CD4-positive, CD25-positive, alpha-beta regulatory T cell (primary cell): ENCODE measurements at regions not wholly inside any gene's neighbourhood (a gene's known extent, or its start where the extent isn't known, plus 50 kb on each side); places are given as distances from the start of the nearest gene placed in this dataset.

Experiments
- ATAC-seq, 2 donors: fragments of 150-1000 bp; cut with Tn5 transposase; one replicate each; pipeline ENCODE4 v1.10.0; 2021; ENCODE audit warnings: low read depth in 2 of 2, moderate number of reproducible peaks in 2 of 2, moderate library complexity in 1 of 2
- DNase-seq, 3 donors: peaks; one replicate each; pipeline versions ENCODE4 v3.0.0 to v3.0.0-alpha.2; 2012 to 2022; ENCODE audit warnings: mixed read lengths in 1 of 3
- H3K27ac ChIP-seq: one replicate; pipeline ENCODE4 v1.7.0; 2013; ENCODE audit warnings: mild to moderate bottlenecking, low read length; ENCODE audit not compliant: insufficient read depth, poor library complexity, severe bottlenecking
- H3K27me3 ChIP-seq: one replicate; pipeline ENCODE4 v1.7.0; 2013; ENCODE audit warnings: low read length; ENCODE audit not compliant: control insufficient read depth, insufficient read depth
- H3K36me3 ChIP-seq: one replicate; pipeline ENCODE4 v1.7.0; 2013; ENCODE audit warnings: mild to moderate bottlenecking, low read length, moderate library complexity; ENCODE audit not compliant: control insufficient read depth, insufficient read depth
- H3K4me1 ChIP-seq: 2 replicates; pipeline ENCODE4 v1.7.0; 2013; ENCODE audit warnings: mild to moderate bottlenecking, low read length; ENCODE audit not compliant: insufficient read depth, control insufficient read depth, poor library complexity, severe bottlenecking
- H3K4me3 ChIP-seq: one replicate; pipeline ENCODE4 v1.7.0; 2013; ENCODE audit warnings: low read depth, mild to moderate bottlenecking, low read length, moderate library complexity
- H3K9me3 ChIP-seq, 2 experiments: 1 replicate in 1 of 2; 2 replicates in 1 of 2; pipeline ENCODE4 v1.7.0; 2013; ENCODE audit warnings: low read length in 2 of 2, mild to moderate bottlenecking in 1 of 2, moderate library complexity in 1 of 2; ENCODE audit not compliant: control insufficient read depth in 2 of 2
- H3K27ac Mint-ChIP-seq, 3 donors: one replicate each; pipeline ENCODE4 v1.8.0; 2020 to 2022; ENCODE audit warnings: mild to moderate bottlenecking in 3 of 3, mixed read lengths in 3 of 3, moderate library complexity in 2 of 3
- H3K27me3 Mint-ChIP-seq: one replicate; pipeline ENCODE4 v1.8.0; 2022; ENCODE audit warnings: mild to moderate bottlenecking, mixed read lengths
- H3K36me3 Mint-ChIP-seq: one replicate; pipeline ENCODE4 v1.8.0; 2020; ENCODE audit warnings: mixed read lengths
- H3K4me1 Mint-ChIP-seq, 4 donors: one replicate each; pipeline ENCODE4 v1.8.0; 2020 to 2022; ENCODE audit warnings: mixed read lengths in 4 of 4, mild to moderate bottlenecking in 1 of 4
- H3K4me3 Mint-ChIP-seq, 4 donors: one replicate each; pipeline ENCODE4 v1.8.0; 2020 to 2022; ENCODE audit warnings: mild to moderate bottlenecking in 4 of 4, mixed read lengths in 4 of 4, moderate library complexity in 3 of 4
- H3K9me3 Mint-ChIP-seq, 7 donors: one replicate each; pipeline ENCODE4 v1.8.0; 2020 to 2022; ENCODE audit warnings: mixed read lengths in 7 of 7, mild to moderate bottlenecking in 3 of 7, moderate library complexity in 2 of 7

- Mint-ChIP-seq H3K4me3 (no peak overlapping the region), H3K36me3 (no peaks in the 10 kb centered on the region), H3K4me1 (no peaks in the 10 kb centered on the region), H3K27me3 (no peaks in the 10 kb centered on the region), H3K9me3 (peaks cover 0 to 10% (median 1%) of the 10 kb centered on the region in 7 donors), H3K27ac (no peak overlapping the region)
- H3K27me3 ChIP-seq, result no peaks in the 10 kb centered on the region
- peak in 1 of 3 donors; percentile 54 for DNase-seq
- H3K27ac ChIP-seq, result no peak overlapping the region
- H3K4me3 ChIP-seq, result no peak overlapping the region
- ATAC-seq, result no peak
- H3K9me3 ChIP-seq, result no peaks in the 10 kb centered on the region
- H3K4me1 ChIP-seq, result no peaks in the 10 kb centered on the region
- no peaks in the 10 kb centered on the region for H3K36me3 ChIP-seq
Measured at GRCh38 chr4:64158648-64159326, 250.5 kb downstream of the TECRL start.

- Histone ChIP-seq H3K4me3 (no peak overlapping the region), H3K4me1 (no peaks in the 10 kb centered on the region), H3K27ac (no peak overlapping the region), H3K36me3 (no peaks in the 10 kb centered on the region), H3K9me3 (no peaks in the 10 kb centered on the region), H3K27me3 (no peaks in the 10 kb centered on the region)
- DNase-seq (no peak), ATAC-seq (no peak)
- H3K4me3 Mint-ChIP-seq, result no peak overlapping the region
- no peaks in the 10 kb centered on the region for H3K4me1 Mint-ChIP-seq
- no peak overlapping the region for H3K27ac Mint-ChIP-seq
- no peaks in the 10 kb centered on the region for H3K36me3 Mint-ChIP-seq
- peaks cover 0 to 9% (median 1%) of the 10 kb centered on the region in 7 donors for H3K9me3 Mint-ChIP-seq
- H3K27me3 Mint-ChIP-seq, result no peaks in the 10 kb centered on the region
Measured at GRCh38 chr4:64157397-64157796, 251.9 kb downstream of the TECRL start.

GRCh38 chr4:64156253-64156652 is 253.0 kb downstream of the TECRL start:
- Mint-ChIP-seq H3K36me3 (no peaks in the 10 kb centered on the region), H3K27me3 (no peaks in the 10 kb centered on the region), H3K27ac (no peak overlapping the region), H3K9me3 (peaks cover 0 to 13% (median 1%) of the 10 kb centered on the region in 7 donors), H3K4me1 (no peaks in the 10 kb centered on the region), H3K4me3 (no peak overlapping the region)
- no peaks in the 10 kb centered on the region for H3K27me3 ChIP-seq
- H3K36me3 ChIP-seq, result no peaks in the 10 kb centered on the region
- no peak for ATAC-seq
- no peak overlapping the region for H3K4me3 ChIP-seq
- no peaks in the 10 kb centered on the region for H3K9me3 ChIP-seq
- H3K4me1 ChIP-seq, result no peaks in the 10 kb centered on the region
- no peak overlapping the region for H3K27ac ChIP-seq
- DNase-seq, result no peak

- H3K4me1 Mint-ChIP-seq, result no peaks in the 10 kb centered on the region
- peaks cover 0 to 38% (median 15%) of the 10 kb centered on the region in 7 donors for H3K9me3 Mint-ChIP-seq
- no peaks in the 10 kb centered on the region for H3K27me3 ChIP-seq
- H3K9me3 ChIP-seq, result peaks cover 0 to 2% of the 10 kb centered on the region in 2 experiments
- no peaks in the 10 kb centered on the region for H3K4me1 ChIP-seq
- no peak overlapping the region for H3K27ac Mint-ChIP-seq
- no peaks in the 10 kb centered on the region for H3K36me3 ChIP-seq
- DNase-seq (no peak), ATAC-seq (no peak)
- no peak overlapping the region for H3K4me3 Mint-ChIP-seq
- no peaks in the 10 kb centered on the region for H3K36me3 Mint-ChIP-seq
- no peak overlapping the region for H3K27ac ChIP-seq
- no peaks in the 10 kb centered on the region for H3K27me3 Mint-ChIP-seq
- no peak overlapping the region for H3K4me3 ChIP-seq
Measured at GRCh38 chr4:64146030-64146429, 263.2 kb downstream of the TECRL start.

DNA sequence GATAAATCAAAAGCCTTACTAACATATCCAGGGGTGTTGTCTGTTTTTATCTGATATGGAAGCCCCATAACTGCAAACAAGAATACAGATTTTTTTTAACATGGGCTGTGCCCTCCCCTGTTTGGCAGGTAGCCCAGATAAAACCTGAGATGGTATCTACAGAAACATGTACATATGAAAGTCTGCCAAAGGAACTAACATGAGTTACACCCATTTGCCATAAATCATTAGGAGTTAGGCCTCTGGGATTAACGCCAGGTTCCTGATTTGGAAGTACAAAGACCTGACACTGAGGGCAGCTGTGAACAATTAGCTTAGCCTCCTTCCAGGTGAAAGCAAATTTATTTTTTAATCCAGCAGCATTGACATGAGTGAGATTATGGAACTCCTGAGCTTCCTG is 264.3 kb downstream of the TECRL start:
- Histone ChIP-seq H3K27me3 (no peaks in the 10 kb centered on the region), H3K4me3 (no peak overlapping the region), H3K9me3 (peaks cover 0 to 2% of the 10 kb centered on the region in 2 experiments), H3K4me1 (no peaks in the 10 kb centered on the region), H3K27ac (no peak overlapping the region), H3K36me3 (no peaks in the 10 kb centered on the region)
- H3K9me3 Mint-ChIP-seq, result peaks cover 0 to 44% (median 15%) of the 10 kb centered on the region in 7 donors
- no peaks in the 10 kb centered on the region for H3K4me1 Mint-ChIP-seq
- H3K27ac Mint-ChIP-seq, result no peak overlapping the region
- DNase-seq (no peak), ATAC-seq (no peak)
- no peak overlapping the region for H3K4me3 Mint-ChIP-seq
- H3K27me3 Mint-ChIP-seq, result no peaks in the 10 kb centered on the region
- no peaks in the 10 kb centered on the region for H3K36me3 Mint-ChIP-seq

DNA sequence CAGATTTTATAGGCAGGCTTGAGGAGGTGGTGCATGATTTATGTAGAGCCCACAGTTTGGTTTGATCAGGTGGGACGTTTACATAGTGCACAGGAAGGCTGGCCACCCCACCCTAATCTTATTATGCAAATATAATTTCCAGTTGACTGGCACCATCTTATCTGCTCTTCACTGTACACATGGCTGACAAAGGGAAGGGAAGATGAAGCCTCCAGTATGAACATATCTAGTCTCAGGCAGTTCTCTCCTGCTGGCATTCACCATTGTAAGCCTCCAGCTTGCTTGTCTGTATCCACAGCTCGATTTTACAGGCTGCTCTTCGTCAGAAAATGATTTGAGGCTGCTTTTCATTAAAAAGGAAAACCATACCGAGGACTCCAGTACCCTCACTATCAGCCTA is 278.3 kb downstream of the TECRL start:
- H3K36me3 Mint-ChIP-seq, result no peaks in the 10 kb centered on the region
- Histone ChIP-seq H3K4me3 (no peak overlapping the region), H3K9me3 (peaks cover 0 to 4% of the 10 kb centered on the region in 2 experiments), H3K27ac (no peak overlapping the region), H3K27me3 (no peaks in the 10 kb centered on the region), H3K4me1 (no peaks in the 10 kb centered on the region), H3K36me3 (no peaks in the 10 kb centered on the region)
- no peak for DNase-seq
- no peak overlapping the region for H3K4me3 Mint-ChIP-seq
- H3K4me1 Mint-ChIP-seq, result no peaks in the 10 kb centered on the region
- ATAC-seq, result no peak
- H3K27ac Mint-ChIP-seq, result no peak overlapping the region
- H3K9me3 Mint-ChIP-seq, result peaks cover 0 to 9% (median 0%) of the 10 kb centered on the region in 7 donors
- no peaks in the 10 kb centered on the region for H3K27me3 Mint-ChIP-seq

GRCh38 chr4:64125354-64125753 is 283.9 kb downstream of the TECRL start:
- Histone ChIP-seq H3K4me1 (no peaks in the 10 kb centered on the region), H3K27ac (no peak overlapping the region), H3K9me3 (no peaks in the 10 kb centered on the region), H3K4me3 (no peak overlapping the region), H3K36me3 (no peaks in the 10 kb centered on the region), H3K27me3 (no peaks in the 10 kb centered on the region)
- no peaks in the 10 kb centered on the region for H3K4me1 Mint-ChIP-seq
- peaks cover 0 to 20% (median 2%) of the 10 kb centered on the region in 7 donors for H3K9me3 Mint-ChIP-seq
- no peaks in the 10 kb centered on the region for H3K27me3 Mint-ChIP-seq
- no peak for DNase-seq
- H3K36me3 Mint-ChIP-seq, result no peaks in the 10 kb centered on the region
- H3K4me3 Mint-ChIP-seq, result no peak overlapping the region
- ATAC-seq, result no peak
- no peak overlapping the region for H3K27ac Mint-ChIP-seq

- H3K27me3 ChIP-seq, result no peaks in the 10 kb centered on the region
- H3K4me1 ChIP-seq, result no peaks in the 10 kb centered on the region
- no peak for DNase-seq
- Mint-ChIP-seq H3K27me3 (no peaks in the 10 kb centered on the region), H3K27ac (no peak overlapping the region), H3K4me3 (no peak overlapping the region), H3K36me3 (no peaks in the 10 kb centered on the region), H3K4me1 (no peaks in the 10 kb centered on the region), H3K9me3 (peaks cover 0 to 32% (median 4%) of the 10 kb centered on the region in 7 donors)
- no peaks in the 10 kb centered on the region for H3K9me3 ChIP-seq
- H3K4me3 ChIP-seq, result no peak overlapping the region
- no peak overlapping the region for H3K27ac ChIP-seq
- H3K36me3 ChIP-seq, result no peaks in the 10 kb centered on the region
- no peak for ATAC-seq
Measured at GRCh38 chr4:64121803-64122202, 287.4 kb downstream of the TECRL start.
